ENCODE measurements at regions not wholly inside any gene's neighbourhood (a gene's known extent, or its start where the extent isn't known, plus 50 kb on each side); places are given as distances from the start of the nearest gene placed in this dataset.

DNA sequence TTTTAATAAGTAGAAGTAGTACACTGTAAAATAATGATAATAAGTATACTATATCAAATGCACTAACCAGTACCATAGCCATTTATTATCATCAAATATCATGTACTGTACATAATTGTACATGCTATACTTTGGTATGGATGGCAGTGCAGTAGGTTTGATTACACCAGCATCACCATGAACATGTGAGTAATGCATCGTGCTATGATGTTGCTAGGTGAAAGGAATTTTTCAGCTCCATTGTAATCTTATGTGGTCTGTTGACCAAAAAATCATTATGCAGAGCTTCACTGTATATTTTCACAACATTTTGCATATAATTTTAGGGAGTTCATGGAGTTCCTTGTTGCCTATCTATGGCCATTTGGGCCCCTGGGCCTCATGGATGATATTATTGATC is 72.2 kb upstream of the HMHB1 start:
- TF ChIP-seq, protein P1, sequence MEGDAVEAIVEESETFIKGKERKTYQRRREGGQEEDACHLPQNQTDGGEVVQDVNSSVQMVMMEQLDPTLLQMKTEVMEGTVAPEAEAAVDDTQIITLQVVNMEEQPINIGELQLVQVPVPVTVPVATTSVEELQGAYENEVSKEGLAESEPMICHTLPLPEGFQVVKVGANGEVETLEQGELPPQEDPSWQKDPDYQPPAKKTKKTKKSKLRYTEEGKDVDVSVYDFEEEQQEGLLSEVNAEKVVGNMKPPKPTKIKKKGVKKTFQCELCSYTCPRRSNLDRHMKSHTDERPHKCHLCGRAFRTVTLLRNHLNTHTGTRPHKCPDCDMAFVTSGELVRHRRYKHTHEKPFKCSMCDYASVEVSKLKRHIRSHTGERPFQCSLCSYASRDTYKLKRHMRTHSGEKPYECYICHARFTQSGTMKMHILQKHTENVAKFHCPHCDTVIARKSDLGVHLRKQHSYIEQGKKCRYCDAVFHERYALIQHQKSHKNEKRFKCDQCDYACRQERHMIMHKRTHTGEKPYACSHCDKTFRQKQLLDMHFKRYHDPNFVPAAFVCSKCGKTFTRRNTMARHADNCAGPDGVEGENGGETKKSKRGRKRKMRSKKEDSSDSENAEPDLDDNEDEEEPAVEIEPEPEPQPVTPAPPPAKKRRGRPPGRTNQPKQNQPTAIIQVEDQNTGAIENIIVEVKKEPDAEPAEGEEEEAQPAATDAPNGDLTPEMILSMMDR (IDR thresholded peaks at IDR 0.05; ENCODE audit: borderline replicate concordance, extremely low read depth, insufficient read depth): no peak
- Histone ChIP-seq H3K36me3 (ENCODE audit: control insufficient read depth in 2 of 3, insufficient read depth in 3 of 3, low read length in 3 of 3) (no peaks in the 10 kb centered on the region), H3K4me3 (ENCODE audit: low read length in 3 of 3) (no peak overlapping the region), H3K4me1 (ENCODE audit: control insufficient read depth in 2 of 3, insufficient read depth in 2 of 3, low read depth in 1 of 3, low read length in 3 of 3) (no peaks in the 10 kb centered on the region), H3K9me3 (ENCODE audit: control insufficient read depth in 2 of 3, insufficient read depth in 1 of 3, low read length in 3 of 3) (no peaks in the 10 kb centered on the region), H3K27ac (ENCODE audit: low read depth in 2 of 2, low read length in 2 of 2) (no peak overlapping the region), H3K9ac (ENCODE audit: low read length in 3 of 3) (no peak overlapping the region), H3K27me3 (ENCODE audit: control insufficient read depth, insufficient read depth, low read length) (no peaks in the 10 kb centered on the region)
- DNase-seq (no peak), FAIRE-seq (no peak)
- intact Hi-C loops (cut with DNase I): no loop called here

DNA sequence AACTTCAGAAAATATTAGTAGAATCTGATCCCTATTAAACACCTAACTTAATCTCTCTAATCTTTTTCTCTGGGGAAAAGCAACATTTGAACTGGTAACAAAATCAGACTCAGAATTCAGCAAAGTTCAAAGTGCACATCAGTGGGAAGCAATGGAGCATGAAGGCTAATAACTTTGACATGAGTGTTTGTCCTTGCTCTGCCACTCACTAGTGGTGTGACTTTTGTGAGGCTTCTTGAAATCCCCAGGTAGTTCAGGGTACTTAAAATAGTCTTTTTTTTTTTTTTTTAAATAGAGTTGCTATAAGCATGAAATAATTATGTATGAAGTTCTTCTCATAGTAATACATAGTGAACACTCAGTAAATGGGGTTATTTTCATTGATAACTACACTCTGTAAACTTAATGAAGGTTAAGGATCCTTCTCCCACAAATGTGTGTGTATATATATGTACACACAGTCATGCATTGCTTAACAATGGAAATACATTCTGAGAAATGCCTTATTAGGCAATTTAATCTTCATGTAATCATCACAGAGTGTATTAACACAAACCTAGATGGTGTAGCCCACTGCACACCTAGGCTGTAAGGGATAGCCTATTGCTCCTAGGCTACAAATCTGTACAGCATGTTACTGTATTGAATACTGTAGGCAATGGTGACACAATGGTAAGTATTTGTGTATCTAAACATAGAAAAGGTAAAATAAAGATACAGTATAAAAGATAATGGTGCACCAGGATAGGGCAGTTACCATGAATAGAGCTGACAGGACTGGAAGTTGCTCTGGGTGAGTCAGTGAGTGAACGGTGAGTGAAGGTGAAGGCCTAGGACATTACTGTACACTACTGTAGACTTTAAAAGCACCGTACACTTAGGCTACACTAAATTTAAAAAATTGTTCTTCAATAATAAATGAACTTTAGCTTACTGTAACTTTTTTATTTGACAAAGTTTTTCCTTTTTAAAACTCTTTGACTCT is 73.3 kb upstream of the HMHB1 start:
- H3K9ac ChIP-seq (ENCODE audit: low read length in 3 of 3): no peak overlapping the region
- H3K27ac ChIP-seq (ENCODE audit: low read depth in 2 of 2, low read length in 2 of 2): no peak overlapping the region
- FAIRE-seq (peak; percentile 15), DNase-seq (peak in 2 of 5 donors; percentile 21 to 37)
- TF ChIP-seq, protein P1 (IDR thresholded peaks at IDR 0.05; ENCODE audit: borderline replicate concordance, extremely low read depth, insufficient read depth): no peak
- H3K9me3 ChIP-seq (ENCODE audit: control insufficient read depth in 2 of 3, insufficient read depth in 1 of 3, low read length in 3 of 3): no peaks in the 10 kb centered on the region
- intact Hi-C loops (cut with DNase I): no loop called here
- H3K27me3 ChIP-seq (ENCODE audit: control insufficient read depth, insufficient read depth, low read length): no peaks in the 10 kb centered on the region
- no peaks in the 10 kb centered on the region for H3K4me1 ChIP-seq (ENCODE audit: control insufficient read depth in 2 of 3, insufficient read depth in 2 of 3, low read depth in 1 of 3, low read length in 3 of 3)
- no peaks in the 10 kb centered on the region for H3K36me3 ChIP-seq (ENCODE audit: control insufficient read depth in 2 of 3, insufficient read depth in 3 of 3, low read length in 3 of 3)
- H3K4me3 ChIP-seq (ENCODE audit: low read length in 3 of 3): no peak overlapping the region

DNA sequence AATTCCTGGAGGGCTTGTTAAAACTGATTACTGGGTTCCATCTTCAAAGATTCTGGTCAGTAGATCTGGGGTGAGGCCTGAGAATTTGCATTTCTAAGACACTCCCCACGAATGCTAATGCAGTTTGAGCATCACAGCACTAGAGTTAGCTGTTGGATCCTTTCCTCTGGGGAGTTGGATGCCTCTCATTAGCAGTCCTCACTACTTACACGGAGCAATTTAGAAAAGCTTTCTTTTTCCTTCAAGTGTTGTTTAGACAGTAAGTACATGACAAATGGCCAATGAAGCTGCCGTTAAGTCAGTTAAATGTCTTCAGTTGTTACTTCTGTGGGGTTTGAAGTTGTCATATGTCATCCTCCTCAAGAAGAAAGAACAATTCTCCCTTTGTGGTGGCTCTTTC is 74.9 kb upstream of the HMHB1 start:
- Histone ChIP-seq H3K9me3 (ENCODE audit: control insufficient read depth in 2 of 3, insufficient read depth in 1 of 3, low read length in 3 of 3) (no peaks in the 10 kb centered on the region), H3K4me1 (ENCODE audit: control insufficient read depth in 2 of 3, insufficient read depth in 2 of 3, low read depth in 1 of 3, low read length in 3 of 3) (no peaks in the 10 kb centered on the region), H3K9ac (ENCODE audit: low read length in 3 of 3) (no peak overlapping the region), H3K4me3 (ENCODE audit: low read length in 3 of 3) (no peak overlapping the region), H3K36me3 (ENCODE audit: control insufficient read depth in 2 of 3, insufficient read depth in 3 of 3, low read length in 3 of 3) (no peaks in the 10 kb centered on the region), H3K27ac (ENCODE audit: low read depth in 2 of 2, low read length in 2 of 2) (no peak overlapping the region), H3K27me3 (ENCODE audit: control insufficient read depth, insufficient read depth, low read length) (no peaks in the 10 kb centered on the region)
- TF ChIP-seq, protein P1 (IDR thresholded peaks at IDR 0.05; ENCODE audit: borderline replicate concordance, extremely low read depth, insufficient read depth): no peak
- DNase-seq: no peak
- no peak for FAIRE-seq
- intact Hi-C loops (cut with DNase I): no loop called here

Measured in kidney (tissue), 13 donors.